Stimulated activated CD4-positive, alpha-beta T cell treated with anti-CD3 and anti-CD28 coated beads, Interleukin-1b, Interleukin-23, amount 100 ng/mL, for 24 hours (primary cell): ENCODE measurements at regions not wholly inside any gene's neighbourhood (a gene's known extent, or its start where the extent isn't known, plus 50 kb on each side); places are given as distances from the start of the nearest gene placed in this dataset.

Experiments
- DNase-seq, 4 experiments: peaks; one replicate each; pipeline ENCODE4 v3.0.0-alpha.2; 2020; ENCODE audit warnings: low read depth in 4 of 4, low spot score in 1 of 4

DNA sequence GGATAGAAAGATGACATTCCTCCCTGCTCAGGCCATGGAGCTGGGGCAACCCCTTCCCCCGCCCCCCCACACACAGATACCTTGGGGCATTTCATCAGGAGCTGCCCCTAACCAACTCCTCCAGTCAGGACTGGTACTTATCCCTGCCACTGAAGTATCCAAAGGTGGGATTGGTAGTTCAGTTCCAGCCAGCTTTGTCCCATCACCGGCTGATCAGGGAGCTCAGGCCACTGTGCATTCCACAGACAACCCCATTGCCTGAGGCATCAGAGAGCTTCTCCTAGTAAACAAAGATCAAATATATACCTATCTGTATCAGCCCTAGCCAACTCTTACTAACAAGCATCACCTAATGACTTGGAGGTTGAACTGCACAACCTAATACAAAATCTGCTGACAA lies 218.2 kb upstream of the FMR1 start:
- no peak for DNase-seq

DNA sequence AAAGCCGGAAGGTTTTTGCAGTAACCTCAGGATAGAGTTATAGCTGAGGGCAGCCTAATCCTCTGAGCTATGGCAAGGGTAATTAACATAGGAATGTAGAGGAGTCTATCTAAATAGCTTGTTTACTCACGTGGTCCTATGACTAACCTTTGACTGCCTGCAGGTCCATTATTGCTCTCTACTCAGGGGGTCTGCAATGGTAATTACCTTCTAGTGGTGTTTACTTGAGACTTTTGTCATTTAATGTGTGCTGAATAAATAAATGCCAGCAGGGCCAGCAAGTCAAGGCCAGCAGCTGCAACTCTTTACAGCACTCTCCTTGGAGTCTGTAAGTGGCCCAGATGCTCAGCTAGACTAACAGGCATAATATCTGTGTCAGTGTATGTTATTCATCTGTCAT lies 212.7 kb upstream of the FMR1 start:
- no peak for DNase-seq

DNA sequence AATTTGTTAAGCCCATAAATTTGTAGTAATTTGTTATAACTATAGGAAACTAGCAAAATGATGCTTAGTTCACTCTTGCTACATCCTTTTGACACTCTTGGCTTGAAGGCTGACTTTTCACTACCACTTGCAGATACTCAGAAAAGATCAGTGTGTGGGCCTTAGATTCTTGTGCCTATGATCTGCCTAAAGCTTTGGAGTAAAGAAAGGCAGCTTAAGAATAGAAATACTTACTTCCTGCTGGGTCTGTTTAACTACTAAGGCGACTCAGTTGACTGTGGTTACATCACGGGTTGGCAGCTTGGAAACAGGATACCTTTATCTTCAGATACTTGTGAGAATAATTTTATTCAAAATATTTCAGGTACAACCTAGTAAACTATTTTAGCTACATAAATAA lies 201.4 kb upstream of the FMR1 start:
- DNase-seq = no peak

DNA sequence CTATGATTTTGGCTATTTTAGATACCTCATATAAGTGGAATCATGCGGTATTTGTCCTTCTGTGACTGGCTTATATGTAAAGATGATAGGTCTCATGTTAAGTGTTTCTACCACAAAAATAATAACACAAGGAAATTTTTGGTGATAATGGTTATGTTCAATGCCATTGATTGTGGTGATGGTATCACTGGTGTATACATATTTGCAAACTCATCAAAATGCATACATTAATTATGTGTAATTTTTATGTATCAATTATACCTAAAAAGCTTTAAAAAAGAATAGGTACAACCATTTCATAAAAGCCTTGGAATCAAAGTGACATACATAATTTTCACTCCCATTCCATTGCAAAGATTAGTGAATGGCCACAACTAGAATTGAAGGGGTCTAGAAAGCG lies 178.3 kb upstream of the FMR1 start:
- no peak for DNase-seq

DNA sequence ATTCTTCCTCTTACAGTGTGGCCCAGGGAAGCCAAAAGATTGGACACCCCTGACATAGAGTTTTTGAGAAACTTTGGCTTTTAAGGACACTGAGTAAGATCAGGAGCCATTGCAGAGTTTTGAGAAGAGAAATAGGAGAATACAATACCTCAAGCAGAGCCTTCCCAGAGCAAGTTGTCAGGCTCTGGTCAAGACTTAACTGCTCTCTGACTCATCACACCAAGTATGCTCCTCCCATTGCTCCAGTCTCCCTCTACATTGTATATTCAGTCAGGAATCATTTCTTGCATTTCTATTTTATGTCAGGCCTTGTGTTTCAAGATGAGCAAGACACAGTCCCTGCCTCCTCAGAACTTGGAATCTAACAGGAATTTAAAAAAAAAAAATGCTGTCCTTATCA lies 176.4 kb upstream of the FMR1 start:
- DNase-seq = no peak

DNA sequence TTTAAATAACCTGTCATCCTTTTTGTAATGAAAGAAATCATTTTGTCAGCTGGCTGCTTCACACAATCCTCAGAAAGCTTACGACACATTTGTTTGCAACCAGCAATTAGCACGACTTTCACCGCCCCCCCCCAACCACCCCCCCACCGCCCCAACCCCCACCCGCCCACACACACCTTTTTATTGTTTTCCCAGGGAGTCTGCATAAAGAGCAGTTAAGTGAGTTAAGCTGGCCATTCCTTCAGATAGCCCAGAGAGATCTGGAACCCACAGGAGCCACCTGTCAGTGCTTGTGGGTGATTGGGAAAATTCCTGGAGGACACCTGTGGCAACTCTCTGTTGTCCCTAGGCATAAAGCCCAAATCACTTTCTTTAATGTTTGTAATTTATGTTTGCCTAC lies 175.7 kb upstream of the FMR1 start:
- DNase-seq = no peak

DNA sequence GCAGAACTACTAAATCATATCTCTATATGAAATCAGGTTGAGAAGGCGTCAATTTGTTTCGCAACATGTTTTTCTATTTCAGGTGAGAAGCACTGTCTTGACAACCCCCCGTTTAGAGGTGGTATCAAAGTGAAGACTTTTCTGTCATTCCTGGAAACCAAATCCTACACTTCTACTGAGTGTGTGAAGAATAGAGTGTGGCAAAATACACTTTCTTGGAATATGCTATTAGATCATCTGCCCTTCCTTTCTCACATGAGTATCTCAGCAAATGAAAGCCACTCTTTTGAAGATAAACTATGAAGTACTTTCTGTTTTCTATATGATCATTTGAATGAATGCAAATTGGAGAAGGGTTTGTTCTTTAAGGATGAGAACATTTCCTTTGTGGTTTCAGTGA lies 174.0 kb upstream of the FMR1 start:
- DNase-seq = no peak

DNA sequence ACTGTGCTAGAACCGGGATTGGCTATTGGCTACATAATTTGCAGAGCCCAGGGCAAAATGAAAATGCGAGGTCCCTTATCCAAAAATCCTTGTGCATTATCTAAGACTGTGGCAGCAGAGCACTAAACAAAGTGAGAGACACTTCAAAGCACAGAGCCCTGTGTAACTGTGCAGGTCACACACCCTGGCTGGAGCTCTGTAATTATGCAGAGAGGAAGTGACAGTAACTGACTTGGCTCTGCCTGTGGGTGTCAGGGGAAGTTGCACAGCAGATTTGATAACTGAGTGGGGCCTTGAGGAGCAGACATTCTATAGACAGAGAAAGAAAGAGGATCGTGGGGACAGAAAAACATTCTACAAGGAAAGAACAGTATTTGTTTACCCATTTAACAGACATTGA lies 173.5 kb upstream of the FMR1 start:
- peak in 1 of 4 experiments; percentile 0 for DNase-seq

DNA sequence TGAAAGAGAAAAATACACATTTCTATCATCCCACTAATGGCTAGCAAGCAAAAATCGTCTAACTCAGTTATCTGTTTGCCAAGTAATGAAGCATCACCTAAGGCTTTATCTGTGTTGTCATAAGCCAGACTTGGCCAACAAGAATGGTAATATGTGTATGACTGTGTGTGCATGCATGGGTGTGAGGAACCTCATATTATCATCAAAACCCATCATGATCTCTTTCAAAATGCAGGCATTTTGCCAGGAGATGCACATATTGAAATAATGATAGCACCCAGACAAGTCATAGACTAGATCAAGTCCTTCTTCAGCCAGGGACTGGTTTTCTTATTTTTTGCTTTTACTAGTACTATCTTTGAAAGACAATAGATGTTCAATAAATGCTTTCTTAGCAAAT lies 172.5 kb upstream of the FMR1 start:
- no peak for DNase-seq

DNA sequence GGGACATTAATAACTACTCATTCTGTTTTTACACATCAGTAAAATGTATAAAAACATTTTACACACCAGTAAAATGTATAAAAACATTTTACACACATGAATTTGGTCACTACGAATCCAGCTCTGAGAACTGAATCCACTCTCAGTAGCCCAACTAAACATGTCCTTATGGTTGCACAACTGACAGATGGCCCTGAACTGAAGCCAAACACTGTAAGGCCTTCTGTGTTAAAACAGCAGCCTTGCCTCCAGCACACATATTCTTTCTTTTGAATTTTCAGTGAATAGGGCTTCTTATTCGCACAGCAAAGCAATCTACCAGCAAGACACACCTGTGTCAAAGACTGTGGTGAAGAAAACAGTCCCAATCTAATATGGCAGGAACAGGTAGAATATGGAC lies 169.9 kb upstream of the FMR1 start:
- no peak for DNase-seq

DNA sequence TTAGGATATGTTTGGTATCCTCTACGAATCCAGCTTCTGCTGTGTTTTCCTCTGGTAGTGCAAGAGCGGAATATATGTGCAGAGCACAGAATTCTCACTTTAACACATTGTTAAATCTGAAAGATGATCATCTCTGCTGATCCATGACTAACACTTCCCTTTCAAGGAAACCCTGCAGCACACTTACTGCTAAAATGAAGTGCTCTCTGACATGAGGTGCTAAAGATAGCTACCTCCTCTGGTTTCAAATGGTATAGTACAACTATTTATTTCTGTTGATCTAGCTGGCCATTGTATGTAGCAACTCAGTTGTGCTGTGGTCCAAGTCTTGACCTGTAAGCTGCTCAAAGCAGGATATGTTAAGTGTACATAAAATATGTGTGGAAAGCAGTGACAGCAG lies 162.4 kb upstream of the FMR1 start:
- DNase-seq = no peak

DNA sequence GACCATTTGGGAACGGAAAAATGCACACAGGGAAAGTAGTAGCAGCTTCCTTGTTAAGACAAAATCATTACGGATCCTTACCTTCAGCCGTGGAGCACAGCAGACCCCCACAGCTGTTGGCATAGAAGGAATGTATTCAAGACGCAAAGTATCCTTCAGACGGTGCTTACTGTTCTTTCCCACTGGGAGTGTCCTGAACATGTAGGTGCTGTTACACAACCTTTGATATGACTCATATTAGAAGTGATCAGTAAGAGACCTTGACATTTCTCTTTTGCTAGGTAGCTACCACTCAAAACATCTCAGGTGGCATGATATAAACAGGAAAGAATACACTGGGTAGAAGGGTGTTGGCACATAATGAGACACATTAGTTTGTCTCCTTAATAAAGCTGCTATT lies 154.0 kb upstream of the FMR1 start:
- no peak for DNase-seq

DNA sequence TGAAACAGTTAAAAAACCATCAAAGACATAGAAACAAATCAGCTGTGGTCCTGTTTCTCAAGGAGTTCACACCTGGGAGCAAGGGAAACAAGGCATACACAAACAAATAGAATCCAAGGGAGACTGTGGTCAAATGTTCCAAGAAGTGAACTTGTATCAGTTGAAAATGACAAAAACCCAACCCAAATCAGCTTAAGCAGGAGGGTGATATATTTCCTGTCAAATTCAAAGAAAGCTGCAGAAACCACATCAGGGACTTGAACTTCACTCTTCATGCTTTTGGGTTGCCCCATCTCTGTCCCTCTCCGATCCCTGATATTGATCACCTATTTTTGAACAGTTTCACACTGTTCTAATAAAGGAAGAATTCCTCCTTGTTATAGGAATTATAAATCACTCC lies 148.6 kb upstream of the FMR1 start:
- DNase-seq = no peak

DNA sequence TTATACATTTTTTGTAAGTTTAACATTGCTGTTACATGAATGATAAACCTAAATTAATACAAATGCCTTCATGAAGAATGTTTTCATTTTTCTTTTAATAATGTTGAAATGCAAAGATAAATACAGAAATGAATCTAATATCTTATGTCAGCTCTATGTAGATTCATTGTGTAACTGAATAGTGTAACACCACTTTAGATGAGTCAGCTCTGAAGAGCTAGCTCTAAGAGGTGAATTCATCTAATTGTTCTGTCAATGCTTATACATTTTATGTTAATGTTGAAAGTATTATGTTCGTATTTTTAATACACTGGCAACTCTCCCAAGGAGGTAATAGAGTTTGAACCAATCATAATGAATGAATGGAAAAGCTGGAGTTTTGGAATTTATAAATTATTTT lies 146.9 kb upstream of the FMR1 start:
- DNase-seq = no peak

DNA sequence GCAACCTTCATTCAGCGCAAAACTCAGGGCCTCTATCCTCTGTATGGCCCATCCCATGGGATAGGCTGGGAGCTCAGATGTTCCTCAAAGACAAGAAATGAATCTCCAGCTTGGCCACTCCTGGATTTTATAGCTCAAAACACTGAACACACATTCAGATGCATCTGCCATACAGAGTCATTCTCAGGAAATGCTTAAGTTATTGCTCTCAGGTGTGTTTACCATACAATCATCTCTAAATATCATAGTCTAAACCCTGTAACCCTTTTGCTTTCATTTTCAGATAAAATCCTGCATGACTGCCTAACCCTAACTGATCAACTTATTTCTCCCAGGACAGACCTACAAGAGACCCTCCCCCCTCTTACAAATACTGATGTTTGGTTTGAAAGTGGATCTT lies 140.9 kb upstream of the FMR1 start:
- no peak for DNase-seq

DNA sequence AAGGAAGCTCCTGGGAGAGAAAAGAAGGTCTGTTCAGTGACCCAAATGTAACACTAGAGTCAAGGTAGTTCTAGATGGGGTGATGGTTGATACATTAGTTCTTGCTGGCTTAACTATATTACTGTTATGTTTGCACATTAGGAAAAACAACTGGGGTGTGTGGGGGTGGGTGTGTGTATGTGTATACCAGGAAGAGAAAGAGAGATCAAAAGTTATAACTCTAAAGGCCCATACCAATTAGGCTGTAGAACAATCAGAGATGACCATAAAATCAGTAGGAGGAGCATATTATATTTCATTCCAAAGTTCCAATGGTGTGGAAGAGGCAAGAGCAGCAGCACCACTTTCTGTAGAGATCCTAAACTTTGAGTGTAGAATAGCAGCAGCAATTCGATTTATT lies 134.7 kb upstream of the FMR1 start:
- no peak for DNase-seq

DNA sequence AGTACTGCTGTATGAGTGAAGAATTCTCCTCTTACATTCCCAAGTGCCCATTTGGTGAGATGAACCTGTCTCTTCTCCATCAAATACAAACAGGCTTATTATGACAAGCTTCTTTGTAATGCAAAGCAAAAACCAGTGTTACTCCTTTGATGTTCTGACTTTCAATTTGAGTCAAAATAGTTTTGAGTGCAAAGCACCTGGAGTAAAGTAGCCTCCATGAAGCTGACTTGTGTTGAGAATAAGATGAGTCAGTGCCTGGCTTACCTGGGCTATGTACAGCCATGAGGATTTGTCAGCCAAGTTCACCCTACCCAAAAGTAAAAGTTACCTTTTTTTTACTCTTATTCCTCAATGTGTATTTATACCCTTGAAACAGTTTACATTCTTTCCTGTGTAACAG lies 132.5 kb upstream of the FMR1 start:
- DNase-seq = no peak

DNA sequence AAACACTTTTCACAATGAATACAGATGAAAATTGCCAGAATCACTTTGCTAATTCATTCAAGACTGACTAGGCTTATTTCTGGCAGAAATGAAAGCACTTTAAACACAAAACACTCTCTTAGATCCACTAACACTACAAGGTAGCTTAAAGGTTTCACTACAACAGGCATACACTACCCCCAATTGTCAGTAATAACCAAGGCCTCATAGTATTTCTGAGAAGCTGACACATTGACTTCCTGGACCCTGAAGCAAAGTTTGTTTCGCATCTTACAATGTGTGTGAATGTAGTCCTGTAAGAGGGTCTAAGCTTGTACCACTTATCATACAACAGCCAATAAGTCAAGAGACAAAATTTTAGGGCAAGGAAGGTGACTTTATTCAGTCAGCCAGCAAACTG lies 129.9 kb upstream of the FMR1 start:
- DNase-seq = no peak

DNA sequence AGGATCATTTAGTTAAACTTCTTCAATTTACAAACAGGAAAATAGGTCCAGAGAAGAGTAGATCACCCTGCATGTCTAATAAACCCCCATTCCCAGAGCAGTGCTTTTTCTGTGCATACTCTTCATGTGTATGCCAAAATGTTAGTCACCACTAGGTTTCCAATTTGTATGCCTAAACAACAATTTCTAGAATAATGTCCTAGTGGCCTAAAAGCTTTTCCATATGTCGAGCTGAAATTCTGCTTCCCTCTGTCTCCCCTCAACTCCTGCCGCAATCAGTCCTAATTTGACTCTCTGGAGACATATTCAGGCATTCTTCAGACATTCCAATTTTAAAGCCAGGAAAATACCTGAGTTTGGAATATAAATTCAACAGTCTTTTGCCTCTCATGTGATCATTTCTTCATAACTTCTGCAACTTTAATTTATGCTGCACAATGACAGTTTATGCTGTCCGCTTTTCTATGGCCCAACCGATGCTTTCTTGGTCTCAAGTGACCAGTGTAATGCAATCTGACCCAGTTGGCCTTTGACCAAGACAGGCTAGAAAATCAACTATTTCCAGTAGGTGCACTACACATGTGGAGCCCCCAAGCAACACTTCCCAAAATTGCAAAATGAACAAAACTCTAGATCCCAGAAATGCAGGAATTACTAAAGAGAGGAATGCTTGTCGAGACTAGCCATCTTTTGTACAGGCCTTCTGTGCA lies 122.9 kb upstream of the FMR1 start:
- DNase-seq = no peak

DNA sequence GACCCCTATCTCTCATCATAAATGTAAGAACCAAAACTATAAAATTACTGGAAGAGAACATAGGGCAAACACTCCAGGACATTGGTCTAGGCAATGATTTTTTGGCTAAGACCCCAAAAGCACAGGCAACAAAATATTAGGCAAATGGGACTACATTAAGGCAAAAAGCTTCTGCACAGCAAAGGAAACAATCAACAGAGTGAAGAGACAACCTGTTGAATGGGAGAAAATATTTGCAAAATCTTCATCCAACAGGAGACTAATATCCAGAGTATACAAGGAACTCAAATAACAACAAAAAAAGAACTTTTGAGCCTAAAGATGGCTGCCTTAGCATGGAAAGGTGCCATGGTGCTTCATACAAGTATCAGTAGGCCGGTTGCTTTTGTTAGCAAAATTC lies 111.1 kb upstream of the FMR1 start:
- no peak for DNase-seq

DNA sequence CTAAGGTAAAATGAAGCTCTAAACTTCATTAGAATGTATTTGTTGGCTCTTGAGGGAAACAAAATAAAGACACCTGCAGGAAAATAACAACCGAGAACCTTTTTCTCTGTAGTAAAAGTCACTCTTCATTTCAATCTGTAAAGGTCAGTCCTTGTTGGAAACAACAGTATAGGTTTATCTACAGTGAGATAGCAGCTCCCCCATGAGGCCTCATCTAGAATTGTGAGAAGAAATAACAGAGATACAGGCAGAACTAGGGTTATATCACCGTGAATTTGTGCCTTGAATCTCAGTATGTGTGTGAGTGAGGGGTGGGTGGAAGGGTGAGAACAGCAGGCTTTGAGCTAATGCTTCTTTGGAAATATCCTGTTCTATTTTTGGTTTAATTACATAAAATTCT lies 107.8 kb upstream of the FMR1 start:
- no peak for DNase-seq

DNA sequence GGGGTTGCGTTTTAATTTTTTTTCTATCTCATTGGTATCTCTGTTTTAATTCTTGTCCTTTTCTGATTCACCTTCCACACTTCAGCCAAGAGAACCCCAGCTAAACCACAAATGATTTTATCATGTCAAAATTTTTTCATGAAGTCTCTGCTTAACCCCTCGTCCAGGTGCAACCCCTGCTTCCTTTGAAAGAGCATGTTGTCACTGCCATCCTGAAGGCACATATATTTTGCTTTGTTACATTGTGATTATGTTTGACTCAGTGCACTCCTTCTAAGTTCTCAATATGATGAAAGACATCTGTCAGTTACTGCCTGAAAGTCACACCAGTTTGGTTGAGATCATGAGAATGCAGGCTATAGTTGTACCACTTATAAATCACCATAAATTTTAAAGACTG lies 99.9 kb upstream of the FMR1 start:
- no peak for DNase-seq

DNA sequence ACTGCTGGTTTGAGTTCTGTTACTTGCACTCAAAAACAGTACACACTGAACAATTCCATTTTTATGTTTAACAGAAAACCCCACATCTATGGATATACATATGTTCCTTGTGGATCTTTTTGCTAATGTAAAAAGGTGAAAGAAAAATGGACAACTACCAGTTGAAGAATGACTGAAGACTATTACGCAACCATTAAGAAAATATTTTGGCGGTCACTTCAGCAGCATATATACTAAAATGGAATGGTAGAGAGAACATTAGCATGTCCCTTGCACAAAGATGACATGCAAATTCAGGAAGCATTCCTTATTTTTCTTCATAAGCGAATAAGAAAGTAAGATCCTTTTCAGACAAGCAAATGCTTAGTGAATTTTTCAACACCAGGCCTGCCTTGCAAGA lies 84.6 kb upstream of the FMR1 start:
- no peak for DNase-seq

DNA sequence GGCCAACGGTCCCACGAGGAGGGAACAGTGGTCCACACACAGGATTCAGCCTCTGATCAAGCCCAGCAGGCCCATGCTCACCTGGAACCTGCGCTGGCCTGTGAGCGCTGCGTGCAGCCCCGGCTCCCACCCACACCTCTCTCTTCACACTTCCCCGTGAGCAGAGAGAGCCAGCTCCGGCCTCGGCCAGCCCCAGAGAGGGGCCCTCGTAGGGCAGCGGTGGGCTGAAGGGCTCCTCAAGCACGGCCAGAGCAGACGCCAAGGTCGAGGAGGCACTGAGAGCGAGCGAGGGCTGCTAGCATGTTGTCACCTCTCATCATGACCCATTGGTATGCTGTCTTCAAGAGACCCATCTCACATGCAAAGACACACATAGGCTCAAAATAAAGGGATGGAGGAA lies 83.0 kb upstream of the FMR1 start:
- no peak for DNase-seq
